Body of pancreas (tissue), 4 donors: ENCODE measurements at regions not wholly inside any gene's neighbourhood (a gene's known extent, or its start where the extent isn't known, plus 50 kb on each side); places are given as distances from the start of the nearest gene placed in this dataset.

Experiments used
- ATAC-seq: fragments of 150-250 bp; one replicate; pipeline ENCODE4 v1.9.1; 2016
- DNase-seq, 4 donors: peaks; one replicate each; pipeline ENCODE4 v3.0.0-alpha.2; 2019
- H3K27ac ChIP-seq, 4 donors: fragments of 200-600 bp; sonication (generic); 1 replicate in 3 of 4; 2 replicates in 1 of 4; pipeline versions ENCODE4 v1.5.1 to v1.6.1; 2016 to 2019; ENCODE audit warnings: mild to moderate bottlenecking in 1 of 4, mixed read lengths in 1 of 4, moderate library complexity in 1 of 4
- H3K27me3 ChIP-seq, 2 donors: fragments of 200-600 bp; sonication (generic); one replicate each; pipeline ENCODE4 v1.6.0; 2016; ENCODE audit warnings: mild to moderate bottlenecking in 1 of 2
- H3K36me3 ChIP-seq, 2 donors: fragments of 200-600 bp; sonication (generic); replicated peaks in 1 of 2; 2 replicates each; pipeline ENCODE4 v1.5.1; 2016; ENCODE audit warnings: low read depth in 2 of 2; ENCODE audit not compliant: insufficient read depth in 1 of 2
- H3K4me1 ChIP-seq: fragments of 200-600 bp; sonication (generic); one replicate; pipeline ENCODE4 v1.6.0; 2016
- H3K4me3 ChIP-seq, 2 donors: fragments of 200-600 bp; sonication (generic); 1 replicate in 1 of 2; 2 replicates in 1 of 2; pipeline ENCODE4 v1.5.1; 2016 to 2019
- H3K9me3 ChIP-seq, 3 donors: fragments of 200-600 bp; sonication (generic); 1 replicate in 2 of 3; 2 replicates in 1 of 3; pipeline ENCODE4 v1.5.1; 2016
- CTCF ChIP-seq, 7 experiments: fragments of 450-650 bp in 4 of 7; fragments of 200-600 bp in 3 of 7; sonication (generic) in 3 of 7; IDR thresholded peaks; one replicate each; pipeline ENCODE4 v1.5.1; 2016 to 2019; ENCODE audit warnings: antibody characterized with exemption in 7 of 7
- POLR2A ChIP-seq, 3 donors: fragments of 450-650 bp; IDR thresholded peaks; one replicate each; pipeline ENCODE4 v1.6.1; 2016; ENCODE audit warnings: antibody characterized with exemption in 3 of 3, mild to moderate bottlenecking in 2 of 3
- WGBS, 2 donors: methylation state at CpG; one replicate each; pipeline ENCODE4 v1.1.5; 2017; 5-methylcytosine and 5-hydroxymethylcytosine counted together
- intact Hi-C: fragments of 100-400 bp; cut with DNase I; formaldehyde crosslinking; loops from one replicate; pipeline ENCODE4 v1.15.1; 2023

DNA sequence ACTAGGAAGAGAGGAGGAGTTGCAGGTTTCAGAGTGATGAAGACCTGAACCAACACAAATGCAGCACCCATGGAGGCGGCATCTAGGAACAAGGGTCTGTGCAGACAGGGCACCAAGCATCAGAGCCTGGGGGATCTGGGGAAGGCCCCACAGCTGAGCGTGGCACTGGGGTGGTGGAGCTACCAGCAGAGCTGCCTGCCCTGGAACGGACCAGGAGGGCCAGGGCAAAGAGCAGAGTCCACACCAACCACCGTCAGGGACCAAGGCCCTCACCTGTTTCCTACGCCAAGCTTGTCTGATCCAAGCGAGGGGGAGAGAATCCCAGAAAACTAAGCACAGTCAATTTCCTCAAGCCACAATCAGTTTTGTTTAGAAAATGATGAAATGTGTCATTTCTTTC lies 79.0 kb upstream of the SYT6 start:
- intact Hi-C loops, result no loop called here
- Histone ChIP-seq H3K27ac (no peak overlapping the region), H3K4me1 (no peaks in the 10 kb centered on the region), H3K9me3 (no peaks in the 10 kb centered on the region), H3K36me3 (no peaks in the 10 kb centered on the region), H3K4me3 (no peak overlapping the region), H3K27me3 (no peaks in the 10 kb centered on the region)
- ATAC-seq (no peak), DNase-seq (no peak)
- TF ChIP-seq CTCF (IDR thresholded peaks at IDR 0.05) (no peak), POLR2A (IDR thresholded peaks at IDR 0.05) (no peak)
- 53 to 64% methylated on average over 6 of the region's 6 CpGs for WGBS, 2 donors

GRCh38 chr1:114231301-114231700 lies 77.6 kb upstream of the SYT6 start:
- ATAC-seq, result no peak
- Histone ChIP-seq H3K4me3 (no peak overlapping the region), H3K27me3 (no peaks in the 10 kb centered on the region), H3K36me3 (no peaks in the 10 kb centered on the region), H3K9me3 (no peaks in the 10 kb centered on the region), H3K4me1 (no peaks in the 10 kb centered on the region), H3K27ac (no peak overlapping the region)
- WGBS, 2 donors, result 86 to 96% methylated on average over 4 of the region's 4 CpGs
- intact Hi-C loops, result no loop called here
- TF ChIP-seq CTCF (IDR thresholded peaks at IDR 0.05) (no peak), POLR2A (IDR thresholded peaks at IDR 0.05) (no peak)
- DNase-seq, result no peak

DNA sequence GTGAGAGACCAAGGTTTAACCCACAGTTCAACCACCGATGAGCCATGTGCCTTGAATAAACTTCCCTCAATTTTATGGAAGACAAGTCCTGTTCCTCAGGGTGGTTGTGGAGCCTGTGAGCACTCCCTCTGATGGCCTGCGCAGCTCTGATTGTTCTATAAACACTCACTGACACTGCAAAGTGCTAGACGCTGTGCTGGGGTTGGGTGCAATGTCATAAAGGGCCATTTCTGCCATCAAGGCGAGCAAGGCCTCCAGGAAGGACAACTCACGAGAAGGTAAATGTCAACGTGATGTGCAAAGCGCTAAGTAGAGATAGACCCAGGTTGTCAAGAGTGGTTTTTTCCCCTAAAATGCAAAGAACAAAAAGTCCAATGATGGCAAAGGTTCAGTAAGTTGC lies 75.7 kb upstream of the SYT6 start:
- Histone ChIP-seq H3K36me3 (no peaks in the 10 kb centered on the region), H3K27ac (no peak overlapping the region), H3K27me3 (no peaks in the 10 kb centered on the region), H3K4me1 (no peaks in the 10 kb centered on the region), H3K4me3 (no peak overlapping the region), H3K9me3 (no peaks in the 10 kb centered on the region)
- TF ChIP-seq CTCF (IDR thresholded peaks at IDR 0.05), result no peak
- no peak for TF ChIP-seq POLR2A (IDR thresholded peaks at IDR 0.05)
- WGBS, 2 donors, result 83 to 86% methylated on average over 7 of the region's 7 CpGs
- ATAC-seq (no peak), DNase-seq (no peak)
- intact Hi-C loops, result no loop called here

DNA sequence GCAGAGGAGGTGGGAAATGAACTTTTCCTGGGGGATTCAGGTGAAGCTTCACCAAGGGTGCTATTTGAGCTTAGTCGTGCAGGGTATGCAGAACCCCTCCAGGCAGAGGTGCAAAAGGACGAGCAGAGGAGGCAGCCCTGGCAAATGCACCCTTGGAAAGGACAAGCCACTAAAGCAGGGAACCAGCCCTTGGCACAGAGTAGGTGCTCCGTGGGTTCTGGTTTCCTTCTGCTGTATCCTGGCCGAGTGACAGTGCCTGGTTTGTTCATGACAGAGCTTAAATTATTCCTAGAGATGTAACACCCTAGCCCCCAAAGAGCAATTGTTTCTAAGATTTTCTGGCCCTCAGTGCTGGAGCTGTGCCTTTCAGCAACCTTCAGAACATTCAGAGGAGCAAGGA lies 73.4 kb upstream of the SYT6 start:
- Histone ChIP-seq H3K9me3 (no peaks in the 10 kb centered on the region), H3K36me3 (no peaks in the 10 kb centered on the region), H3K27ac (no peak overlapping the region), H3K27me3 (no peaks in the 10 kb centered on the region), H3K4me3 (no peak overlapping the region), H3K4me1 (no peaks in the 10 kb centered on the region)
- no peak for DNase-seq
- no peak for ATAC-seq
- no peak for TF ChIP-seq POLR2A (IDR thresholded peaks at IDR 0.05)
- no peak for TF ChIP-seq CTCF (IDR thresholded peaks at IDR 0.05)
- WGBS, 2 donors, result 48 to 76% methylated on average over 4 of the region's 4 CpGs
- intact Hi-C loops, result no loop called here

DNA sequence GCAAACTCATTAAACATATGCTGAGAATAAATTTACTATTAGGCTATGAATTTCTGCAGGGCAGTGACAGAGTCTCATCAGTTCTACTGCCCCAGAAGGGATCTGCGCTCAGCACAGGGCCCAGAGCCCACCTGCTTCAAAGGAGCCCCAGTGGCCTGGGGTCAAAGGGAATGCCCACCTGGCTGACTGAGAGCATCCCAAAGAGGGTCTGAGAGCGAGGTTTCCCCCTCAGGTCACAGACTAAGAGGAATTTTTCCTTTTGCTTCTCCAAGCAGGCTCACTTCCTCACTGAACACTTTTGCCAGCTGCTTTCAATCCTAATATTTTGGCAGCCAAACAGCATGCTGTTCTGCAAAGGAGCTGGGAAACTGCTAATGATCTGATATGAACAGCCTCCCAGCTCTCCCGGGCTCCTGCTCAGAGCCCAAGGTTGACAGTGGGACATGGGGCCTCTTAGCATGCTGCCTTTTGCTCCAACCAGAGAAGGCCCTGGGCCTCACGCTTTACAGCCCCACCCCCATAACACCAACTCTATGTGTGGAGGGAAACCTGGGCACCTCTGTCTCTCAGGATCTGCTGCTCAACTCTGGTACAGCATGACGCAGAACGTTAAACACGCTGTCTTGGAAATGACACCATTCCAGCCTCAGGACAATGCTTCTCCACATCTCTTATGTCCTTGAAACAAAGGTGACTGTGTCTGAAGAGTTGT lies 70.7 kb upstream of the SYT6 start:
- H3K4me3 ChIP-seq, result no peak overlapping the region
- no peak for TF ChIP-seq POLR2A (IDR thresholded peaks at IDR 0.05)
- TF ChIP-seq CTCF (IDR thresholded peaks at IDR 0.05), result no peak
- ATAC-seq, result peak; percentile 35
- no peaks in the 10 kb centered on the region for H3K36me3 ChIP-seq
- no peak overlapping the region for H3K27ac ChIP-seq
- DNase-seq, result peak in 1 of 4 donors; percentile 11
- no peaks in the 10 kb centered on the region for H3K4me1 ChIP-seq
- no peaks in the 10 kb centered on the region for H3K27me3 ChIP-seq
- no peaks in the 10 kb centered on the region for H3K9me3 ChIP-seq
- WGBS, 2 donors, result 61 to 79% methylated on average over 7 of the region's 7 CpGs
- intact Hi-C loops, result no loop called here
